CD4-positive, CD25-positive, alpha-beta regulatory T cell (primary cell): ENCODE measurements at regions not wholly inside any gene's neighbourhood (a gene's known extent, or its start where the extent isn't known, plus 50 kb on each side); places are given as distances from the start of the nearest gene placed in this dataset.

Source experiments
- ATAC-seq, 2 donors: fragments of 150-1000 bp; cut with Tn5 transposase; one replicate each; pipeline ENCODE4 v1.10.0; 2021; ENCODE audit warnings: low read depth in 2 of 2, moderate number of reproducible peaks in 2 of 2, moderate library complexity in 1 of 2
- DNase-seq, 3 donors: peaks; one replicate each; pipeline versions ENCODE4 v3.0.0 to v3.0.0-alpha.2; 2012 to 2022; ENCODE audit warnings: mixed read lengths in 1 of 3
- H3K27ac ChIP-seq: one replicate; pipeline ENCODE4 v1.7.0; 2013; ENCODE audit warnings: mild to moderate bottlenecking, low read length; ENCODE audit not compliant: insufficient read depth, poor library complexity, severe bottlenecking
- H3K27me3 ChIP-seq: one replicate; pipeline ENCODE4 v1.7.0; 2013; ENCODE audit warnings: low read length; ENCODE audit not compliant: control insufficient read depth, insufficient read depth
- H3K36me3 ChIP-seq: one replicate; pipeline ENCODE4 v1.7.0; 2013; ENCODE audit warnings: mild to moderate bottlenecking, low read length, moderate library complexity; ENCODE audit not compliant: control insufficient read depth, insufficient read depth
- H3K4me1 ChIP-seq: 2 replicates; pipeline ENCODE4 v1.7.0; 2013; ENCODE audit warnings: mild to moderate bottlenecking, low read length; ENCODE audit not compliant: insufficient read depth, control insufficient read depth, poor library complexity, severe bottlenecking
- H3K4me3 ChIP-seq: one replicate; pipeline ENCODE4 v1.7.0; 2013; ENCODE audit warnings: low read depth, mild to moderate bottlenecking, low read length, moderate library complexity
- H3K9me3 ChIP-seq, 2 experiments: 1 replicate in 1 of 2; 2 replicates in 1 of 2; pipeline ENCODE4 v1.7.0; 2013; ENCODE audit warnings: low read length in 2 of 2, mild to moderate bottlenecking in 1 of 2, moderate library complexity in 1 of 2; ENCODE audit not compliant: control insufficient read depth in 2 of 2
- H3K27ac Mint-ChIP-seq, 3 donors: one replicate each; pipeline ENCODE4 v1.8.0; 2020 to 2022; ENCODE audit warnings: mild to moderate bottlenecking in 3 of 3, mixed read lengths in 3 of 3, moderate library complexity in 2 of 3
- H3K27me3 Mint-ChIP-seq: one replicate; pipeline ENCODE4 v1.8.0; 2022; ENCODE audit warnings: mild to moderate bottlenecking, mixed read lengths
- H3K36me3 Mint-ChIP-seq: one replicate; pipeline ENCODE4 v1.8.0; 2020; ENCODE audit warnings: mixed read lengths
- H3K4me1 Mint-ChIP-seq, 4 donors: one replicate each; pipeline ENCODE4 v1.8.0; 2020 to 2022; ENCODE audit warnings: mixed read lengths in 4 of 4, mild to moderate bottlenecking in 1 of 4
- H3K4me3 Mint-ChIP-seq, 4 donors: one replicate each; pipeline ENCODE4 v1.8.0; 2020 to 2022; ENCODE audit warnings: mild to moderate bottlenecking in 4 of 4, mixed read lengths in 4 of 4, moderate library complexity in 3 of 4
- H3K9me3 Mint-ChIP-seq, 7 donors: one replicate each; pipeline ENCODE4 v1.8.0; 2020 to 2022; ENCODE audit warnings: mixed read lengths in 7 of 7, mild to moderate bottlenecking in 3 of 7, moderate library complexity in 2 of 7

DNA sequence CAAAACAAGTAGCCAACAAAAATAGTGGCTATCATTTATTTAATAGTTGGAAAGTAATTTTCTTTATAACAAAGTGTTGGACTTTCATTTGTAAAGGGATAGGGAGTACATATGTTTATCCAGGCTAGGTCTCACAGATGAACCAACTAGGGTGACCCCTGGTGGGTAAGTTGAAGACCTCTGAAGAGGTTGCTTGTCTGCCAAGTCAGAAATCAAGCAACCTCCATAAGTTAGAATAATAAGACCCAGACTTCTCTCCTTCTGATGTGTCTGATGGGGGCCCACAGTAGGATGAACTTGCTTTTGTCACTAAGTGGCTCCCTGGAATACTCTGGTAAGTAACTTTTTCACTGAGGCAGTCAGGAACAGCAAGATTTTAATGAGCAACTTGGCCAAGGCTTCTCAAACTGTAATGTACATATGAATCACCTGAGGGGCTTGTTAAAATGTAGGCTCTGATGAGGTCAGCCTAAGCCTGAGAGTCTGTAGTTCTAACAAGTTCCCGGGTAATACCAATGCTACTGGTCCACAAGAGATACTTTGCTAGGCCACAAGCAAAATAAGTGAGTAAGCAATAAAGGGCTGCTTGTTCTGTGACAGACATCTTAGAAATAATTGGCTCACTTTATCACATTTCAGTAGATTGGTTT lies 319.6 kb downstream of the PIK3C3 start:
- Histone ChIP-seq H3K27ac (no peak overlapping the region), H3K4me1 (no peaks in the 10 kb centered on the region), H3K36me3 (no peaks in the 10 kb centered on the region), H3K4me3 (no peak overlapping the region), H3K9me3 (no peaks in the 10 kb centered on the region), H3K27me3 (no peaks in the 10 kb centered on the region)
- no peak overlapping the region for H3K4me3 Mint-ChIP-seq
- no peaks in the 10 kb centered on the region for H3K36me3 Mint-ChIP-seq
- H3K4me1 Mint-ChIP-seq, result no peaks in the 10 kb centered on the region
- DNase-seq (peak in 1 of 3 donors; percentile 21), ATAC-seq (peak in 1 of 2 donors; percentile 20)
- H3K9me3 Mint-ChIP-seq, result peaks cover 0 to 2% (median 0%) of the 10 kb centered on the region in 7 donors
- no peak overlapping the region for H3K27ac Mint-ChIP-seq
- H3K27me3 Mint-ChIP-seq, result peaks cover 6% of the 10 kb centered on the region

DNA sequence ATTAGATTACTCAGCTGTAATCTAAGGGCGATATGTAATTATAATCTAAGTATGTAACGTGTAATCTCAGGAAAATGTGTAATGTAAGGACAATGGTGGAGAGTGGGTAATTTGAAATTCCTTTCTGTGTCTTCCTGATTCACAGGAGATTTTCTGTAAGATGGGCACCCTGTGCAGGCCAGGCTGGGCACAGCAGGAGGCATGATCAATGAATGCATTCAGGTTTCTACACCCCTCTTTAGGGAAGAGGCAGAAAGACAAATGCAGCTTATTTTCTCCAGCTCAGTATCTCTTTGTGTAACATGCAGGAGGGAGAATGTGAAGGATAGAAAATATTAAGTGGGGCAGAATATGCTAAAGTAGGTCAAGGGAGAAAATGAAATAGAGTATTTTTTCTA lies 320.1 kb downstream of the PIK3C3 start:
- DNase-seq (no peak), ATAC-seq (no peak)
- H3K4me1 Mint-ChIP-seq, result no peaks in the 10 kb centered on the region
- Histone ChIP-seq H3K27ac (no peak overlapping the region), H3K4me3 (no peak overlapping the region), H3K27me3 (no peaks in the 10 kb centered on the region), H3K9me3 (no peaks in the 10 kb centered on the region), H3K4me1 (no peaks in the 10 kb centered on the region), H3K36me3 (no peaks in the 10 kb centered on the region)
- H3K27ac Mint-ChIP-seq, result peak overlapping the region in 1 of 3 donors; percentile 7
- H3K27me3 Mint-ChIP-seq, result peaks cover 6% of the 10 kb centered on the region
- H3K9me3 Mint-ChIP-seq, result peaks cover 0 to 2% (median 0%) of the 10 kb centered on the region in 7 donors
- no peaks in the 10 kb centered on the region for H3K36me3 Mint-ChIP-seq
- no peak overlapping the region for H3K4me3 Mint-ChIP-seq

DNA sequence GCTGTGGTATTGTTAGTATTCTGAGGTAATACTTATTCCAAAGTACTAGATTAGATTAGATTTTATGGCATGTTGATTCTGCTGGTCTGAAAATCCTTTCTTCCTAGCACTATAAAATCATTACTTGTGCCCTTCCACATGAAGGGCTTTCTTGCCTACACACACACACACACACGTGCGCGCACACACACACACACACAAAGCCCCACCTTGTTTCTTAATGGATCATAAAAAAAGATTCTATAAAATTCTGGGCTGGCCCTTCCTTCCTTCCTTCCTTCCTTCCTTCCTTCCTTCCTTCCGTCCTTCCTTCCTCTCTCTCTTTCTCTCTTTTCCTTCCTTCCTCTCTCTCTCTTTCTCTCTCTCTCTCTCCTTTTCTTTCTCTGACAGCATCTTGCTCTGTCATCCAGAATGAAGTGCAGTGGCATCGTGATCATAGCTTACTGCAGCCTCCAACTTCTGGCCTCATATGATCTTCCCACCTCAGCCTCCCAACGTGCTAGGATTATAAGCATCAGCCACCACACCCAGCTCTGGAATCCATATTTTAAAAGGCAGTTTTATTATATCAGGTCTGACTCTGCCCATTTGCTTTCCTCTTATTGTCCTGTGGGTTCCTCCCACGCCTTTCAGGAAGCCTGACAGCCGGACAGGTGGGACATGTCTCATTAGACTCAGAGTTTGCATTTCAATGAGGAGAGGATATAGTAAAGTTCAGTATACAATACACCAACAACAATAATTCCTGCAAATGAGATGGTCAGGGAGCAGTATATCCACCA lies 321.1 kb downstream of the PIK3C3 start:
- Histone ChIP-seq H3K27me3 (no peaks in the 10 kb centered on the region), H3K4me1 (no peaks in the 10 kb centered on the region), H3K4me3 (no peak overlapping the region), H3K9me3 (no peaks in the 10 kb centered on the region), H3K36me3 (no peaks in the 10 kb centered on the region), H3K27ac (no peak overlapping the region)
- peaks cover 0 to 2% (median 0%) of the 10 kb centered on the region in 7 donors for H3K9me3 Mint-ChIP-seq
- H3K27ac Mint-ChIP-seq, result peak overlapping the region in 1 of 3 donors; percentile 12
- no peak for ATAC-seq
- DNase-seq, result no peak
- H3K4me3 Mint-ChIP-seq, result no peak overlapping the region
- no peaks in the 10 kb centered on the region for H3K4me1 Mint-ChIP-seq
- H3K27me3 Mint-ChIP-seq, result peaks cover 6% of the 10 kb centered on the region
- no peaks in the 10 kb centered on the region for H3K36me3 Mint-ChIP-seq

DNA sequence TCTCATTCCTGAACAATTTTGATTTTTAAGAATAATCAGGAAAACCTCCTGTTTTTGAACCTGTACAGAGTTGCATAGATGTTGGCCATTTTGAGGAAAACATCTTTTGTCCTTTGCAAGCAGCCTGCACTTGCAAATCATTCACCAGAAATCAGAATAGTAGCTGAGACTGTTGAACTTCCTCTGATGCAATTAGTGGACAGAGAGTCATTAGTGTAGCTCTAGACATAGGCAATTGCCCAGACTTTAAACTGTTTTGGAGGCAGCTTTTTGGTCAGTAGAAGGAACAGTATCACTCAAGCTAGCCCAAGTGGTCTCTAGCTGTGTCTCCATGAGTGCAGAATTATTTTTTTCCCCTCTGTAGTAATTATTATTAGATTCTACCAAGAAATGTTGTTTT lies 326.1 kb downstream of the PIK3C3 start:
- no peak for ATAC-seq
- peaks cover 0 to 1% (median 0%) of the 10 kb centered on the region in 7 donors for H3K9me3 Mint-ChIP-seq

DNA sequence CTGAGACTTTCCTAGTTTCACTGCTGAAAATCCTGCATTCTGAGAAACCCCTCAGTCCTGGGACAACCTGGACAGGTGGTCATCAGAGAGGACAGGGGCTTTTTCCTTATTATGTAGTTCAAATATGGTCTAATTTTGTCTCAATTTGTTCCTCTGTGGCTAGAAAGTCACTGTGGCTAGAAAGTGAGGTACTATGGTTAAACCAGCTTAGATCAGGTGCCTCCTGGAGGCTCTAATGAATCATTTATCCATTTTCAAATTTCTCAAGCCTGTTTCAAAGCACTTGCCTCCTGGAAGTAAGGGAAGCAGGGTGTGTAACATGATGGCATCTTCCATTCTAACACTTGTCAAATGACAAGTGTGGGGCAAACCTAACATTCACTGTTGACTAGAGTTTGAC lies 326.8 kb downstream of the PIK3C3 start:
- no peak overlapping the region for H3K4me3 ChIP-seq
- peaks cover 0 to 1% (median 0%) of the 10 kb centered on the region in 7 donors for H3K9me3 Mint-ChIP-seq
- no peak for DNase-seq
- H3K4me1 Mint-ChIP-seq, result no peaks in the 10 kb centered on the region
- H3K4me3 Mint-ChIP-seq, result no peak overlapping the region
- no peaks in the 10 kb centered on the region for H3K27me3 Mint-ChIP-seq
- H3K9me3 ChIP-seq, result no peaks in the 10 kb centered on the region
- ATAC-seq, result no peak
- H3K4me1 ChIP-seq, result no peaks in the 10 kb centered on the region
- no peak overlapping the region for H3K27ac ChIP-seq
- no peak overlapping the region for H3K27ac Mint-ChIP-seq
- no peaks in the 10 kb centered on the region for H3K36me3 Mint-ChIP-seq
- no peaks in the 10 kb centered on the region for H3K36me3 ChIP-seq
- no peaks in the 10 kb centered on the region for H3K27me3 ChIP-seq

More for the DNA sequence above, 326.1 kb downstream of the PIK3C3 start:
- Mint-ChIP-seq H3K4me1 (no peaks in the 10 kb centered on the region), H3K36me3 (no peaks in the 10 kb centered on the region), H3K27me3 (peaks cover 3% of the 10 kb centered on the region), H3K27ac (no peak overlapping the region), H3K4me3 (no peak overlapping the region)
- Histone ChIP-seq H3K4me3 (no peak overlapping the region), H3K27ac (no peak overlapping the region), H3K27me3 (no peaks in the 10 kb centered on the region), H3K9me3 (no peaks in the 10 kb centered on the region), H3K4me1 (no peaks in the 10 kb centered on the region), H3K36me3 (no peaks in the 10 kb centered on the region)
- DNase-seq, result no peak

DNA sequence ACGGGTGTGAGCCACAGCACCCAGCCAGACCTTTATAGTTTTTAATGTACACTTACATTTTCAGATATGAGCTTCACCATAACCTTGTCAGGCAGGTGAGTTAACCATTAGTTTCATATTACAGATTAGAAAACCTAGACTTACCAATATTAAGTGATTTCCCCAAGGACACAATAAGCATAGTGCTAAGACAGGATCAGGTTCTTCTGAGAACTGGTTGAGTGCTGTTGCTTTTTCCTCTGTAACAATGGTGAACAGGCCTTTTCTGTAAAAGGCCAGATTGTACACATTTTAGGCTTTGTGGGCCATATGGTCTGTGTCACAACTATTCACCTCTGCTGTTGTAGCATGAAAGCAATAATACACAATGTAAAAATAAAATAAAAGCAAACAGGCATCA lies 332.0 kb downstream of the PIK3C3 start:
- Mint-ChIP-seq H3K36me3 (no peaks in the 10 kb centered on the region), H3K4me1 (no peaks in the 10 kb centered on the region), H3K27me3 (no peaks in the 10 kb centered on the region), H3K9me3 (peaks cover 0 to 1% (median 0%) of the 10 kb centered on the region in 7 donors), H3K4me3 (no peak overlapping the region), H3K27ac (no peak overlapping the region)
- Histone ChIP-seq H3K4me3 (no peak overlapping the region), H3K27me3 (no peaks in the 10 kb centered on the region), H3K36me3 (no peaks in the 10 kb centered on the region), H3K27ac (no peak overlapping the region), H3K4me1 (no peaks in the 10 kb centered on the region), H3K9me3 (no peaks in the 10 kb centered on the region)
- no peak for ATAC-seq
- DNase-seq, result no peak

DNA sequence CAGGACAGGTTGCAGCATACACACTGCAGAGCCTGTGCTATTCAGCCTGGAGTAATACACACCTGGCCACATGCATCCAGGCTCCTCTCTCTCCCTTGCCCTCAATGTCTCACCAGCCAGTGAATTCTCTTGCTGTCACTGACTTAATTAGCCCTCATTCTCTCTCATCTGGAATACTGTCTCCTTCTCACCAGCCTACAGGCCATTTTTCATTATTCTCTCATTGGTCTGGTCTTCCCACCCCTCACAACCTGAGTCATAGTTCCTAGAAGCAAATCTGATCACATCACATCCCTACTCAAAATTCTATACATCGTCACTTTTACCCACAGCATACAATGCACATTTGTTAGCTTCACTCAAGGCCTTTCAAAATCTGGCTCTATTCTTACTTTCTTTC lies 333.1 kb downstream of the PIK3C3 start:
- H3K27me3 Mint-ChIP-seq, result no peaks in the 10 kb centered on the region
- Histone ChIP-seq H3K9me3 (no peaks in the 10 kb centered on the region), H3K4me3 (no peak overlapping the region), H3K27ac (no peak overlapping the region), H3K36me3 (no peaks in the 10 kb centered on the region), H3K4me1 (no peaks in the 10 kb centered on the region), H3K27me3 (no peaks in the 10 kb centered on the region)
- H3K4me3 Mint-ChIP-seq, result no peak overlapping the region
- ATAC-seq, result no peak
- H3K4me1 Mint-ChIP-seq, result no peaks in the 10 kb centered on the region
- H3K36me3 Mint-ChIP-seq, result no peaks in the 10 kb centered on the region
- H3K9me3 Mint-ChIP-seq, result peaks cover 0 to 5% (median 0%) of the 10 kb centered on the region in 7 donors
- H3K27ac Mint-ChIP-seq, result no peak overlapping the region
- no peak for DNase-seq

DNA sequence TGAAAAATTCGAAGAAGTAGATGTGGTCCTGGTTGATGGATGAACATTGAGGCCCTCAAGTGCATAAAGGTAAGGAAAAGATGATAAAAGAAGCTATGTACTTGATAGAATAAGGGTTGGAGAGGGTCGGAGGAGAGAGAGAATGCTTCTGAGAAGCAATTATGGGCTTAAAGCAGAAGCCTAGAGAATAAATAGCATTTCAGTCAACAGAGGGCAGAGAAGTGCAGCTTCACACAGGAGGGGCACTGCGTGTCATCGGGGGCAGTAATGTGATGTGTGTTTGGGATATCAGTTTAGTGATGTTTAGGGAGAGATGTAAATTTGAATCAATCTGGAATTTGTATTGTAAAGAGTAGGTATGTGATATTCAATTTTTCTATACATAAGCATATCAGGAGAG lies 334.5 kb downstream of the PIK3C3 start:
- Histone ChIP-seq H3K4me3 (no peak overlapping the region), H3K36me3 (no peaks in the 10 kb centered on the region), H3K27ac (no peak overlapping the region), H3K27me3 (no peaks in the 10 kb centered on the region), H3K4me1 (no peaks in the 10 kb centered on the region), H3K9me3 (no peaks in the 10 kb centered on the region)
- no peaks in the 10 kb centered on the region for H3K4me1 Mint-ChIP-seq
- H3K4me3 Mint-ChIP-seq, result no peak overlapping the region
- H3K27ac Mint-ChIP-seq, result no peak overlapping the region
- H3K27me3 Mint-ChIP-seq, result no peaks in the 10 kb centered on the region
- ATAC-seq (no peak), DNase-seq (no peak)
- no peaks in the 10 kb centered on the region for H3K36me3 Mint-ChIP-seq
- peaks cover 0 to 5% (median 0%) of the 10 kb centered on the region in 7 donors for H3K9me3 Mint-ChIP-seq
